GM21619 (cell line): ENCODE measurements at regions not wholly inside any gene's neighbourhood (a gene's known extent, or its start where the extent isn't known, plus 50 kb on each side); places are given as distances from the start of the nearest gene placed in this dataset.
"Not testable (repeated sequence)": the region's sequence is repeated elsewhere in the genome, so short reads cannot be mapped to it uniquely, and the experiment has no call there.

Experiments
- ATAC-seq: cut with Tn5 transposase; IDR thresholded peaks from one replicate; pipeline ENCODE4 v1.9.1; 2021; ENCODE audit not compliant: unreplicated experiment

GRCh38 chr3:177249203-177249602 lies 51.9 kb upstream of the TBL1XR1 start:
- ATAC-seq, result no peak

- ATAC-seq, result no peak
Measured at GRCh38 chr3:177250151-177250550, 52.9 kb upstream of the TBL1XR1 start.

GRCh38 chr3:177251755-177252154 lies 54.5 kb upstream of the TBL1XR1 start:
- no peak for ATAC-seq

GRCh38 chr3:177257006-177257405 lies 59.7 kb upstream of the TBL1XR1 start:
- no peak for ATAC-seq

- ATAC-seq, result no peak
Measured at GRCh38 chr3:177257625-177258024, 60.3 kb upstream of the TBL1XR1 start.

GRCh38 chr3:177262396-177262795 lies 65.1 kb upstream of the TBL1XR1 start:
- no peak for ATAC-seq

- peak; percentile 79 for ATAC-seq
Measured at GRCh38 chr3:177263615-177264368, 66.5 kb upstream of the TBL1XR1 start.

- not testable (repeated sequence) for ATAC-seq
Measured at GRCh38 chr3:177271811-177272501, 74.7 kb upstream of the TBL1XR1 start.

GRCh38 chr3:177278016-177278415 lies 80.7 kb upstream of the TBL1XR1 start:
- no peak for ATAC-seq

- ATAC-seq, result no peak
Measured at GRCh38 chr3:177279118-177279815, 82.0 kb upstream of the TBL1XR1 start.

GRCh38 chr3:177281292-177282118 lies 84.2 kb upstream of the TBL1XR1 start:
- ATAC-seq, result no peak

- ATAC-seq, result no peak
Measured at GRCh38 chr3:177282119-177282655, 84.9 kb upstream of the TBL1XR1 start.

- ATAC-seq, result no peak
Measured at GRCh38 chr3:177283983-177284382, 86.7 kb upstream of the TBL1XR1 start.

- no peak for ATAC-seq
Measured at GRCh38 chr3:177284383-177284881, 87.2 kb upstream of the TBL1XR1 start.

GRCh38 chr3:177286034-177286433 lies 88.8 kb upstream of the TBL1XR1 start:
- ATAC-seq, result no peak

- ATAC-seq, result no peak
Measured at GRCh38 chr3:177287231-177287630, 89.9 kb upstream of the TBL1XR1 start.

- ATAC-seq, result no peak
Measured at GRCh38 chr3:177290633-177291032, 93.4 kb upstream of the TBL1XR1 start.

GRCh38 chr3:177294221-177294620 lies 96.9 kb upstream of the TBL1XR1 start:
- no peak for ATAC-seq

GRCh38 chr3:177295116-177295515 lies 97.8 kb upstream of the TBL1XR1 start:
- ATAC-seq, result no peak

- ATAC-seq, result no peak
Measured at GRCh38 chr3:177299250-177299649, 102.0 kb upstream of the TBL1XR1 start.
